HG03139 (cell line): ENCODE measurements at regions not wholly inside any gene's neighbourhood (a gene's known extent, or its start where the extent isn't known, plus 50 kb on each side); places are given as distances from the start of the nearest gene placed in this dataset.

Experiments
- ATAC-seq: cut with Tn5 transposase; IDR thresholded peaks from one replicate; pipeline ENCODE4 v1.9.1; 2021; ENCODE audit not compliant: unreplicated experiment

DNA sequence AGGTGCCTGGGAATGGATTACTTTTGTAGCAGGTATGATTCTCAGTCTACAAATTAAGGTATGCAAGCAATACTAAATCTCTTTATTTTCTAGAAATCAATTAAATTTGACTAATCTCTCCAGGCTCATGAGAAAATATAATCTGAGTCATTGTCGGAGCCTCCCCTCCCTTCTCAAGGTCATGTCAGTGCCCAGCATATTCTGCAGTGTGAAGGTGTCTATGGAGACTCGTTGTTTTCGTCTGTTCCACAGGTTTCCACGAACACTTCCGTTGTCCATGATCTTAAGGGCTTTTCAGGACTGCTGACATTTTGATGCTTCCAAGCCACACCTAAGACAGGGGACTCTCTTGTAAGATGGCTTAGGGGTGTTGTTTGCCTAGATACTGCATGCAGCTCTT lies 56.6 kb upstream of the SCOC start:
- no peak for ATAC-seq

DNA sequence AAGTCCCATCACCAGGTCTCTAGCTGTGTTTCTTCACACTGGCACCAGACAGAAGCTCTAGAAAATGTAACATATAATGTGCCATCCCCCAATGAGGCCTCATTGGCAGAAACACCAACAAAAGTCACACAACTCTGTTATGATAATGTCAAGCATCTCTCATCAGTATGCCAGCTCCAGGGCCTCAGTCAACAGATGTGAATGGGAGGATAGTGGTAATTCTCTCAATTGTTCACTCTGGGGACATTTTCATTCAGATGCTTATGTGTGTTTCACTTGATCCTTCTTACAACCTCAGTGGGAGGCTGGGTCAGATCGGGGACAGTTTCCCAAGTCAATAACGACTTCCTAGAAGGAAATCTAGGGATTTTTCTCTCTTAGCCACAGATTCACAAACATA lies 57.5 kb upstream of the SCOC start:
- ATAC-seq, result no peak

DNA sequence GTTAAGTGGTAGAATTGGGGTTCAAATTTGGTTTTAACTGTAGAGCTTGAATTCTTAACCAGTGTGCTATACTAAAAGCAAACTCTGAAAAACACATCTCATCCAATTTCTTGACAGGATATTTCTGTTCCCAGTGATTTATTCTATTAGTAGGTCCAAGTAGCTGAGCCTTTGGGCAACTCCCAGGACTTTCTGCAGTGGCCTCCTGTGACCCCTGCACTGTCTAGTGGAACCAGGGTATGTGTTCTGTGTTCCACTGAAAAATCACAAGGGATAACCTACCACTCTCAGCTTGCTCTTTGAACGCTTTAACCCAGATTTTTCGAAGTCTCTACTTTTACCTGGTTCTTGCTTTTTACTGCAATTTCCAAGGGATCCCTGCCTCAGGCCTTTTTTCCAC lies 58.0 kb upstream of the SCOC start:
- no peak for ATAC-seq

DNA sequence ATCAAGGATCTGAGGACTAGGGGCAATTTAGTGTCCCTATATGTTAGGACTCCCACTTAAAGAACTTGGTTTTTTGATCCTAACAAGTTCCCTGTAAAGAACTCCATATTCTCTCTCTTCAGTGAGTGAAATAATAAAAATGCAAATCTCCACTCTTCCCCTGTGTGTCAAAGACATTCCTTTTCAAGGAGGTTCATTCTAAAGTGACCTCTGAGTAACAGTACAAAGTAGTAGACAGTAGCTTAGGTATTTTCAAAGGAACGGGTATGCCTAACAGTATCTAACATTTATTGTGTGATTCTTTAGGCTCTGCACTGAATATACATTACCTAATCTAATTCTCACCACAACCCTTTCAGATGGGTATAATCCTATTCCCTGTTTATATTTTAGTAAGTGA lies 58.4 kb upstream of the SCOC start:
- ATAC-seq, result no peak

DNA sequence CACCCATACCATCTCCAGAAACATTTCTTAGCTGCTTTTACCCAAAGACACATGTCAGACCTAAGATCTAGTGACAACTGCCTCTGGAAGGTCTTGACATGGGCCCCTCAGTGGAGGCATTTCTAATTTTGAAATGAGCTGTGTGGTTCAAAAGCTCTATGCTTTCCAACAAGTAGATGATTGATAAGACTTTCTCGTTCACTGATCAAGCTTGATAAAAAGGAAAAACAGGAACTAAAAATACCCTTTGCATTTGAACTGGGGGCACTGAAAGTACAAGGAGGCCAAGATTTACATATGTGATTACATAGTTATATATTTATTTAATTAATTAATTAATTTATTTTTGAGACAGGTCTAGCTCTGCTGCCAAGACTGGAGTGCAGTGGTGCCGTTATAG lies 61.3 kb upstream of the SCOC start:
- no peak for ATAC-seq

DNA sequence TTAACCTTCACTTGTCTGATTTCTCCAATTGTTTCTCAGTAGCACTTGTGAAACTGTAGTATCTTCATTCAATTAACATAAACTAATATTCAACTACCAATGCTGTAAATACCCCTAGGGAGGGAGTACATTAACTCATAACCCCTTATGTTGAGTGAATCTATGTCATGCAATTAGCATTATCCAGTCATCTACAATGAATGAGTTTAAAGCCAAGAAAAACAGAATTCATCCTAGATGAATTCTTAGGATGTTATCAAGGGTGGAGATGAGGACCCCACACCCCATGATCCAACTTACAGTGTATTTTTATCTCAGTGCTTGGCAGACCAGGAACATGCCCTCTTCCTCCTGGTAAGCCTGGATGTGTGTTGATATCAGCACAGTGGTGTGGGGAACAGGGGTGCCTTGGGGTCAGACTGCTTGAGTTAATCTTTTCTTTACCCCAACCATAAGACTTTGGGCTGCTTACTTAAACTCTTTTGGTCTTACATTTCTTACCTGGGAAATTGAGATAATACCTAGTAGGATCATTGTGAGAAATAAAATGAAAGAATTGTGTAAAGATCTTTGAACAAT lies 62.1 kb upstream of the SCOC start:
- no peak for ATAC-seq

DNA sequence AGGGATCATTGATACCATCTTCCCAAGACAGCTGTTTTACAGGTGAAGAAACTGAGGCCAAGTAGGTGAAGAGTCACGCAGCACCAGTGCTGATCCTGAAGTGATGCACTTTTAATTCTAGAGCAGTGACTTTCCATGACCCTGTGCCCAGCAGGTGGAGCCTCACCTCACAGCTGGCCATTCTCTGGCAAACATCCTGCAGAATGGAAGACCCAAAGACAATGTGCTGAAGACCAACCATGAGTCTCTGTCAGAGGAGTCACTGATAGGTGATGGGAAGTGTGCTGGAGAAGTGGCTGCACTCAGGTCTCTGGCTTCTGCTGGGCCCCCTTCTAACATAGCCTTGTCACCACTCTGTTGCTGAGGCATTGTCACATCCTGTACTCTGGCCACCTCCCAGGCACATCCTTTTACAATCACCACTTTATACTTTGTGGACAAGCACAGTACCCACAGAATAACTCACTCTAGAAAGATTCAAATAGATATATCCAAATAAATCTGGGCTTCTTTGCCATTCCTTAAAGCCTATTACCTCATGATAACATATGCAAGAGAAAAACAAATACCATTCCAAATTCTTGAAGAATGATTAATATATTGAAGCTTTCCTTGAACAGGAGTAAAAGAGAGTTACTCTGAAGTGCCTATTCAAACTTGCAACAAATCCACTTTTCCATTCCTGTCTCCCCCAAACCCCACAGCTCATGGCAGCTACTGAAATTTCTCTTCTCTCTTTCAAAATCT lies 64.1 kb upstream of the SCOC start:
- ATAC-seq, result no peak

DNA sequence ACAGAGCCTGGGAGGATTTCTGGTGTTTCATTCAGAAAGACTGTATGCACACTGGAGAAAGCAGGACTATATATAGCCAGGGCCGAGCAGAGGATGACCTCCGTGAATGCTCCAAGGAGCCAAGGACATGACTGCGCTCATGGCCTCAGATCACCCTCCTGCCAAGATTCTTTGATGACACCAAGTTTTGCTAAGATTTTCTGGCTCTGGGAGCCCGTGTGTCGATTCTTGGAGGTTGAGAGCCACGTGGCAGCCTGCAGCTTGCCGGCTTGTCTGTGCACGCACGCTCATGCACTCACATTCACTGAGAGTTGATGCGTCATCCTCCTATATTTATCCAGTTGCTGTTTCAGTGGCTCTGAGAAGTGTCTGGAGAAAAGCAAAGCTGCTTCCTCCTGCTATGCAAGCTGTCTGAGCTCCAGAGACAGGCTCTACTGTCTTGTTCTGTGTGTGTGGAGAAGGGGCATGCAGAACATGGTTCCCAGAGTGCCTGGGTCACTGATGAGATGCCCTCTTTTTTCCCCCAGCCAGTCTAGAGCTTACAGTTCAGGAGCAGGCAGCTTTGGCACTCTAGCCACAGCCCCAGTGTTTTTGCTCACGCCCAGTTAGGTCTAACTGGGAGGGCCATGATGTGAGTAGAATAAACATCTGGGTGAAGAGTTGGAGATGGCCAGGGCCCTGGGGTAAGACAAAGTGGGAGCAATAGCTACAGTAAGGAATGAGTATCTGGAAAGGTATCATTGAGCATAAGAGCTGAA lies 64.9 kb upstream of the SCOC start:
- no peak for ATAC-seq

DNA sequence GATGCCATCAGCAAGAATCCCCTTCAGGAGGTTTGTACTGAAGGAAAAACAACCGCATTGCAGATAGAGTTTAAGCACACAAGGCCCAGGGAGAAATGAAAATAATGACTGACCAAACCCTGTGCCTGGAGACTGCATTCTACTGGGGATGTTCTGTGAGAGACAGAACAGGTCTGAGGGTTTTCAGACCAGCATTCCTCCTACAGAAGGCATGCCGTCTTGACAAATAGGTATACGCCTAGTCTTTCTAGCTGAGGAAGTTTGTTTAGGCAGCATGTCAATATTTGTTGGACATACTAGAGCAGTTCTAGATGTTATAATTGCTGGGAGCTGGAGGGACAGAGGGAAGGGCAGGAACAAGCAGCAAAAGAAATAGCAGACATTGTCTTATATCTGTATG lies 68.4 kb upstream of the SCOC start:
- no peak for ATAC-seq

DNA sequence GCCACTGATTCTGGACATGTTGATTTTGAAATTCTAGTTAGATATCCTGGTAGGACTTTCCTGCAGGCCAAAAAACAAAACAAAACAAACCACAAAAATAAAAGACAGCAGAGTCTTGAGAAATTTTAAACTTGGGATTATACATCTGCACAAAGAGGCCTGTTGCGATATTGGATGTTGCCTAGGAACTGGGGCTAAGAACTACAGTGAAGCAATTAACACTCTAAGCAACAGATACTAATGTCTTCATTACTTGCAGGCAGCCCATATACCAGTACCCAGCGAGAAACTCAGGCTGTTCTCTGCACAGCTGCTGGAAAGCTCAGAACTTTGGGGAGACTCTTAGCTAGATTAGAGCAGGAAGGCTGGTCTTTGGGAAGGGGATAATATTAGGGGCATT lies 69.1 kb upstream of the SCOC start:
- ATAC-seq, result no peak

DNA sequence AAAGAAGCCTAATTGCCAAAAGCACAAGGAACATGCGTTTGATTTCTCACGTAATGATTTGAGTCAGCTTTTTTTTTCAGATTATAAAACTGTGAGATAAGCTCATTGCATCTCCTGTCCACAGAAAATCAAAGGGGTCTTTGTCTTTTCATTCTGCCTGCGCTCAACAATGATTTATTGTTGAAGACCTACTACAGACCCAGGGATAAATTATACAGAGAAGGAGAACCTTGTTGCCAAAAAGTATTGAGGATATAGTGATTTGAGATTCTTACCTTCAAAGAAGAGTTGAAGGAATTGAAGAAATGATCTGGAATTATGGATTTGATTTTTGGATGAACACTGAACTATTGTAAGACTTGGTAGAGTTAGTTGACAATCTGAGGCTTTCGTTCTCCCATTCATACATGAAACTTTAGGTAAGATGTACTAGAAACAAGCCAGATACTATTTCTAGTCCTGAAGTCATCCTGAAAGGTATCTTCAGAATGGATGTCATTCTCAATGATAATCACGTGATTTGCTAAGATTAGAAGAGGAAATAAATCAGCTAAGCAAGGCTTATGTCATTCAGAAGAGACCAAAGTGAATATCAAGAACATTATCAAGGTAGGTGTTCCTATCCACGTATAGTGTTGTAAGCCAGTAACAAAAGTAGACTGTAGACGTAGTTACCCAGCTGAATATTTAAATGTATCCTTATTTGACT lies 71.1 kb upstream of the SCOC start:
- ATAC-seq, result no peak

DNA sequence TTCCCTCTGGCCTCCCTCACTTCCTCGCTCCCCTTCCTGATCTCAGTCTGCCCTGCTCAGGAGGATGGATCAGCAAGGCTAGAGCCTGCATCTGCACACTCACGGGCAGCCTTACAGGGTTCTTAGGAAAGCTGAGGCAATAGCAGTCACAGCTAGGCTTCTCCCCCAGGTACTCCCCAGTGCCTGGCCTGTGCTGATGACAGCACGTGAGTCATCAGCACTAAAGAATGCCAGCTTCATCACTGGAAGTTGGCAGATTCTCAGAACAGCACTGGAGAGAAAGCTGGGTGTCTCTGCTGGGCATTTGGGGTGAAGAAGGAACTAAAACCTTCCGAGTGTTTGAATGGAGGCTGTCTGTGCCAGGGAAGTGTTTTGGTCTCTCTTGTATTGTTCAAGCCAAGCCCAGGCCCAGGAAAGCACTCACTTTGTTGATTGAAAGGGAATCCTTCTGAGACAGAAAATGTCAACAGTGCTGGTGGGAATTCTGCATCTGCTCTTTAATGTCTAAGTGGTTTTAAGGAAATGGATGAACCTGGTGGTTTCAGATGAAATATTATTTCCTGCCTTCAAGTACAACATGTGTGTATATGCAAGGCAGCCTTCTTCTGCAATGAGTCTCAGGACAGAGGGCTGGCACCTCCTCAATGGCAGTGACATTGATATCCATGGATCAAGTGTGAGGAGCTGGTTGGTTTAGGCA lies 73.0 kb upstream of the SCOC start:
- ATAC-seq, result no peak

DNA sequence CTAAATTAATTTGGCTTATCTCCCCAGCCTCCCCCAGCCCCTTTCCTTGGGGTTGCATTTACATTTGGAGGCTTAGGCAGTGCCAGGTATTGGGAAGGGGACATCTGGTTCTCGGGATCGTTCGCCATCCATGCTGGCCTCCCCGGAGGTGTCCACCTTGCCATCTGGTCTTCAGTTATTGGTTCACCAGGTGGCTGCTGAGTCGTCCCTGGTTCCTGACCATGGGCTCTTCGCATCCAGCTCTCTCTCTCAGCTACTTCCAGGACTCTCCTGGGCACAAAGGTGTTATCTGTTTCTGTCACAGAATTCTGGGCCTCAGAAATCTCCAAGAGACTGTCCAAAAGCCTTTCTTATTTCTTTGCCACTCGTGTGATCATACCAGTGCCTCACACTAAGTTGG lies 75.4 kb upstream of the SCOC start:
- no peak for ATAC-seq

DNA sequence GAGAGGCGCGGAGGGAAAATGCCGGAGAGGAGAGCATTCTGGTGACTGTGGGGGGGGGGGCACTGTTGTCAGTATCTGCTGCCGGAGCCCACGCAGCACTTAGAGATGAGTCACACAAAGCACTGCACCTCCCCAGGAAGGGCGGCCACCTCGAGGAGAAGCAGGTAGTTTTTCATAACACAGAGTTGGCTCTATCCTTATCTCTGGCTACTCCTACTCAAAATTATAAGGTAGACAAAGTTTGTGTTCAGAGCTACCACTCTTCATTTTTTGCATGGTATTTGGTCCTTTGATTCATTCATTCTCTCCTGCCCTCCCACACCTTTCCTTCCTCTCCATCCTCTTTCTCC lies 76.2 kb upstream of the SCOC start:
- no peak for ATAC-seq

DNA sequence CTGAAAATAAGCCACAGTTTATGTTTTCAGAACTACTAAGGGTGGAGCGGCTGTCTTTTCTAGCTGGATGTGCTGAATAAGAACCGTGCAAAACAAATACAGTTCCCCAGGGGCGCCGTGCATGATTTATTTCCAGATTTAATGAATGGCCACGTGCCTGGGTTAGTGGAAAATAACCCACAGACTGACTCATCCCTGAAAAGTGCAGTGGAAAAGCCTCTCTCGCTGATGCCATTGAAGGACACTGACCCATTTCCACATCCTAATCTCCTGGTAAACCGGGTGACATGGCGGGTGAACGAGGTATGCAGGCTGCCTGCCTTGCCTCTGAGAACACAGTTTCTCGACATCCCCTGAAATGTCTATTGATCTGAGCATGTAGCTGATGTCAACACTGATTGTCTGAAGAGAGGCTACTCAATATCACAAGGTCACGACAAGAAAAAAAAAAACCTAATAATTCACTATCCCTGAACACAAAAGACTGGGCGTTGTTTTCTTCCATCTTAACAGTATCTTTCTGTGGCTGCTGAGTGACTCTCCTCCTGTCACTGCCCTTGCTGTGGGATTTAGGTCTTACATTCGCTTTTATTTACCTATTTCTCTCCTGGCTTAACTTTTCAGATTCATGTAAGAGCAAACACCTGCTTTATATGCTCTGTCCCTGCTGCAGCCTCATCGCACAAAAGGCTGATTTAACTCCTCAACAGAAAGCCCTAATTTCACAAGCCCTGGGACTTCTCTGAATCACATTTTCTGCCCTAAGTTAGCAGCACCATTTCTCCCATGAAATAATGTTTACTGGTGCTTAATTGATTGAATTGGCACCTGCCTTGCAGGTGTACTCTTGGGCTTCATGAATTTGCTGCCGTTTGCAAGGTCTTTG lies 76.9 kb upstream of the SCOC start:
- ATAC-seq, result no peak

DNA sequence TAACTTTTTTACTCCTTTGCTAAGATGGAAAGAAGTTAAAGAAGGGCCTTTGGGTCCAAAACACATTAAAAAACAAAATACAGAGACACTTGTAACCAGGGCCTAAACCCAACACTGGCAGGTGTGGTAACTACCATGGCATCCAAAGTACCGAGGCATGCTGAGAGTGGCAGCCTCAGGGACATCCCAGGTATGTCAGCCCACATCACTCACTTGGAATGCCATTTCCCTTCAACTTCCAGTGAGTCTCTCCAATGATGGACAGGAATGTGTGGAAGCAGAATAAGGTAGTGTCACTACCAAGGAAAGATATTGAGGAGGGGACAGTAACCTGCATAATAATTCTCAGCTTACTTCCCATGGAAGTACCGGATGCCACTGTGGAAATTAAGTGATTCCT lies 79.5 kb upstream of the SCOC start:
- no peak for ATAC-seq

DNA sequence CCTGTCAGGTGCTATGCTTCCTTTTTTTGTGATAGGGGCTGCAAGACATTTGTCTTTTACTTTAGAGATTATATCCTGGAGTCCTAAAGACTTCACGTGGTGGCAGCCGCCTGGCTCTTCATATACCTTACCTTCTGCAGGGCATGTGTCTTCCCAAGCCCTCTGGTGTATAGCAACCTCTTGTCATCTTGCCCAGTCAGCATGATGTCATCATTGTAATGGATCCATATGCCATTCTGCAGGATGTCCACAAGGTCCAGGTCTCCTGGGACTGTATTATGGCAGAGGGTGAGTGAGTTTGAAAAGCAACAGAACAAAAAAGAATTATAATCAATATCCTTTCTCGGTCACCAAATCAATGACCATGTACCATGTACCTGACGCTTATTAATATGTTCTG lies 82.2 kb upstream of the SCOC start:
- no peak for ATAC-seq

DNA sequence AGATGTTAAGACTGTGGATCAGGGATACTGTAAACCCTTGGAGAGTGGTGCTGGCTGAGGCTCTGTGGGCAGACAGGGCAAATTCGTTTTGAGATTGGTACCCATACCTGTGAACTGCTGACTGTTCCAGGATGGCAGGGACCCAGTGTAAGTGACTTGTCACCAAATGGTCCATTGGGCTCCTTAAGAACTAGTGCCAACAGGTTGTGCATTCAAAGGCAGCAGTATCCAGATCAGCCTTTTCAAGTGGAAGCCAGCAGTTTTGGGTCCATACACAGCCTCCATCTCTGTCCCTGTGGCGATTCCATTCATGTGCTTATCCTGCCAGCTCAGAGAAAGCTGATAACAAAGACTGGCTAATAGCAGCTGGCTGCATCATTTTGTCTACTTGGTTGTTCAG lies 84.0 kb upstream of the SCOC start:
- ATAC-seq, result no peak

DNA sequence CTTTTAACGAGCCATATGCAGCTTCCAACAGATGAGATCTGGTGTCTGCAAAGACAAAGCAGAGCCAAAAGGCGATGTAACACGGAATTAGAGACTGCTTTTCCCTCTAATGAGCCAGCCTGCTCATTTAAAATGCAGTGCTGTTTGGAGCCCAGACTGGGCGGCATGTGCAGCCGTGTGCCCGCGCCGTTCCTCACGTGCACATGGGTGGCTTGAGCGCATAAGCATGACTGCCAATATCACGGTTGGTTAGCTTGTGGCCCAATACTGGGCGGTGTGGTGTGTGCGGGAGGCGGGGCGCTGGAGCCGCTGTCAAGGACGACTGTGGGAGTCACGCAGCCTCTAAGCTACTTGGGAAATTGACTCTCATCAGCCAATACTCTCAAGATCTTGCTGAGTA lies 87.0 kb upstream of the SCOC start:
- ATAC-seq, result no peak

DNA sequence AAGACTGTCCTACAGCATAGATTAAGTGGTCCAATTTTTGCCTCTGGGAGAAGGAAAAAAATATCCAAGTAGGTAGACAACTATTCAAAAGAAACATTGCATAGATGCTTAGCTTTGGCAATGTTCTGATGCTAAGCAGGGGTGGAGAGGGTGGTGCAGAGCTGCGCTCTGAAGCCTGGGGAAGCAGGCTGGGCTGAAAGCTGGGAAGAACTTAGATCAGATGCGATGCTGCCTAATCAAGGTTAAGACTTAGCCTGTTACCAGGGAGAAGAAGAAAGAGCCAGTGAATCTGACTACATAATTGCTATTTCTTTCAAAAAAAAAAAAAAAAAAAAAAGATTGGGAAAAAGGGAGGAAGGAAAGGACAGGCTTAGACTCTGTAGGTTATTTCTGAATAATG lies 89.0 kb upstream of the SCOC start:
- no peak for ATAC-seq
